ENCODE measurements at regions not wholly inside any gene's neighbourhood (a gene's known extent, or its start where the extent isn't known, plus 50 kb on each side); places are given as distances from the start of the nearest gene placed in this dataset.

GRCh38 chr10:94043431-94043990 lies 49.8 kb downstream of the PLCE1 start:
- no peaks in the 10 kb centered on the region for H3K36me3 ChIP-seq (ENCODE audit: insufficient read depth, low read length, poor library complexity, severe bottlenecking)
- no TSS peak for BruUV-seq (replicated peaks)
- H3K27ac ChIP-seq (ENCODE audit: low read depth, low read length, poor library complexity, severe bottlenecking), result no peak overlapping the region
- H3K27me3 ChIP-seq (replicated peaks; ENCODE audit: insufficient read depth, low read depth, low read length, poor library complexity), result peaks cover 3% of the 10 kb centered on the region
- intact Hi-C loops (cut with micrococcal nuclease; ENCODE audit: unreplicated experiment), result no loop called here
- TF ChIP-seq EZH2 (IDR thresholded peaks at IDR 0.05; ENCODE audit: borderline replicate concordance, low read depth, low read length, poor library complexity, severe bottlenecking) (no peak), CTCF (conservative IDR thresholded peaks at IDR 0.05; ENCODE audit: low read depth, low read length) (no peak)
- ChIA-PET CTCF (no interaction called here), POLR2A (ENCODE audit: low non-redundant PET) (no interaction called here)
- no peak overlapping the region for H3K4me3 ChIP-seq (ENCODE audit: low read depth, low read length, poor library complexity, severe bottlenecking)
- H3K9me3 ChIP-seq (ENCODE audit: low read depth, low read length, poor library complexity, severe bottlenecking), result no peaks in the 10 kb centered on the region
- no peak for DNase-seq (ENCODE audit: low spot score)
- H3K4me1 ChIP-seq (ENCODE audit: insufficient read depth, low read length, poor library complexity, severe bottlenecking), result no peaks in the 10 kb centered on the region

GRCh38 chr10:94046098-94046497 lies 52.4 kb downstream of the PLCE1 start:
- H3K27ac ChIP-seq (ENCODE audit: low read depth, low read length, poor library complexity, severe bottlenecking), result no peak overlapping the region
- H3K9me3 ChIP-seq (ENCODE audit: low read depth, low read length, poor library complexity, severe bottlenecking), result no peaks in the 10 kb centered on the region
- no peaks in the 10 kb centered on the region for H3K4me1 ChIP-seq (ENCODE audit: insufficient read depth, low read length, poor library complexity, severe bottlenecking)
- no peak for DNase-seq (ENCODE audit: low spot score)
- TF ChIP-seq CTCF (conservative IDR thresholded peaks at IDR 0.05; ENCODE audit: low read depth, low read length), result no peak
- H3K27me3 ChIP-seq (replicated peaks; ENCODE audit: insufficient read depth, low read depth, low read length, poor library complexity), result peaks cover 3% of the 10 kb centered on the region
- intact Hi-C loops (cut with micrococcal nuclease; ENCODE audit: unreplicated experiment), result no loop called here
- no TSS peak for BruUV-seq (replicated peaks)
- POLR2A ChIA-PET (ENCODE audit: low non-redundant PET), result no interaction called here
- CTCF ChIA-PET, result no interaction called here
- no peak overlapping the region for H3K4me3 ChIP-seq (ENCODE audit: low read depth, low read length, poor library complexity, severe bottlenecking)
- H3K36me3 ChIP-seq (ENCODE audit: insufficient read depth, low read length, poor library complexity, severe bottlenecking), result no peaks in the 10 kb centered on the region

- Histone ChIP-seq H3K4me1 (ENCODE audit: insufficient read depth, low read length, poor library complexity, severe bottlenecking) (no peaks in the 10 kb centered on the region), H3K4me3 (ENCODE audit: low read depth, low read length, poor library complexity, severe bottlenecking) (no peak overlapping the region), H3K27me3 (replicated peaks; ENCODE audit: insufficient read depth, low read depth, low read length, poor library complexity) (peaks cover 3% of the 10 kb centered on the region), H3K9me3 (ENCODE audit: low read depth, low read length, poor library complexity, severe bottlenecking) (no peaks in the 10 kb centered on the region), H3K36me3 (ENCODE audit: insufficient read depth, low read length, poor library complexity, severe bottlenecking) (no peaks in the 10 kb centered on the region), H3K27ac (ENCODE audit: low read depth, low read length, poor library complexity, severe bottlenecking) (no peak overlapping the region)
- intact Hi-C loops (cut with micrococcal nuclease; ENCODE audit: unreplicated experiment), result no loop called here
- POLR2A ChIA-PET (ENCODE audit: low non-redundant PET), result no interaction called here
- no TSS peak for BruUV-seq (replicated peaks)
- DNase-seq (ENCODE audit: low spot score), result no peak
- CTCF ChIA-PET, result no interaction called here
- TF ChIP-seq CTCF (conservative IDR thresholded peaks at IDR 0.05; ENCODE audit: low read depth, low read length) (no peak), EZH2 (IDR thresholded peaks at IDR 0.05; ENCODE audit: borderline replicate concordance, low read depth, low read length, poor library complexity, severe bottlenecking) (no peak)
Measured at GRCh38 chr10:94047293-94047692, 53.6 kb downstream of the PLCE1 start.
